WTC11 (cell line): ENCODE measurements at regions not wholly inside any gene's neighbourhood (a gene's known extent, or its start where the extent isn't known, plus 50 kb on each side); places are given as distances from the start of the nearest gene placed in this dataset.
A peak's percentile ranks its signal among the peaks of the same experiment; 100 is the strongest.

Source experiments
- ATAC-seq: fragments of 200-7000 bp; cut with Tn5 transposase; 2 replicates; pipeline ENCODE4 v1.10.0; 2021; ENCODE audit warnings: mild to moderate bottlenecking, moderate library complexity
- CTCF ChIA-PET: fragments of 300-600 bp; sonication (Branson Sonifier 250); formaldehyde crosslinking; loops from one replicate; lab custom pipeline; 2021; ENCODE audit warnings: antibody characterized with exemption; lab: Charles Lee
- POLR2A ChIA-PET: fragments of 350-600 bp; sonication (Branson Sonifier 250); formaldehyde crosslinking; loops from one replicate; lab custom pipeline; 2021; ENCODE audit warnings: antibody characterized with exemption; lab: Charles Lee
- DNase-seq: peaks from one replicate; pipeline ENCODE4 v3.0.0; 2021; ENCODE audit warnings: low spot score
- H3K27ac Mint-ChIP-seq: 2 replicates; pipeline ENCODE4 v1.8.0; 2021; ENCODE audit warnings: mixed read lengths
- H3K27me3 Mint-ChIP-seq: 2 replicates; pipeline ENCODE4 v1.8.0; 2021; ENCODE audit warnings: low read depth, mild to moderate bottlenecking, moderate library complexity, mixed read lengths
- H3K36me3 Mint-ChIP-seq: 2 replicates; pipeline ENCODE4 v1.8.0; 2021; ENCODE audit warnings: mixed read lengths
- H3K4me1 Mint-ChIP-seq: 2 replicates; pipeline ENCODE4 v1.8.0; 2022; ENCODE audit warnings: mixed read lengths
- H3K4me3 Mint-ChIP-seq: 2 replicates; pipeline ENCODE4 v1.8.0; 2021; ENCODE audit warnings: mild to moderate bottlenecking, moderate library complexity, mixed read lengths
- H3K9me3 Mint-ChIP-seq: 2 replicates; pipeline ENCODE4 v1.8.0; 2021; ENCODE audit warnings: mixed read lengths
- ATF1 ChIP-seq: sonication (generic); formaldehyde crosslinking; IDR thresholded peaks from 2 replicates; pipeline ENCODE4 v1.8.1; 2023; ENCODE audit warnings: mild to moderate bottlenecking, moderate library complexity, missing genetic modification reagents
- CBFB ChIP-seq: sonication (generic); formaldehyde crosslinking; IDR thresholded peaks from 2 replicates; pipeline ENCODE4 v1.8.1; 2022; ENCODE audit warnings: mild to moderate bottlenecking, low read depth, missing genetic modification reagents
- CREB1 ChIP-seq: sonication (generic); formaldehyde crosslinking; IDR thresholded peaks from 2 replicates; pipeline ENCODE4 v1.8.0; 2023; ENCODE audit warnings: mild to moderate bottlenecking, missing genetic modification reagents
- ELF4 ChIP-seq: sonication (generic); formaldehyde crosslinking; IDR thresholded peaks from 2 replicates; pipeline ENCODE4 v1.8.1; 2022; ENCODE audit warnings: low read depth, mild to moderate bottlenecking, moderate library complexity, missing genetic modification reagents
- ESRRA ChIP-seq: sonication (generic); formaldehyde crosslinking; IDR thresholded peaks from 2 replicates; pipeline ENCODE4 v1.8.1; 2022; ENCODE audit warnings: mild to moderate bottlenecking, missing genetic modification reagents, borderline replicate concordance
- TEAD1 ChIP-seq: sonication (generic); formaldehyde crosslinking; IDR thresholded peaks from 2 replicates; pipeline ENCODE4 v1.8.0; 2022; ENCODE audit warnings: mild to moderate bottlenecking, missing genetic modification reagents
- ZNF121 ChIP-seq: sonication (generic); formaldehyde crosslinking; IDR thresholded peaks from 2 replicates; pipeline ENCODE4 v1.8.0; 2023; ENCODE audit warnings: missing genetic modification reagents
- ZNF423 ChIP-seq: fragments of 250-450 bp; sonication (Bioruptor Pico); IDR thresholded peaks from 2 replicates; pipeline ENCODE4 v2.1.2; 2022; ENCODE audit warnings: mild to moderate bottlenecking, moderate library complexity
- TF ChIP-seq, protein P1 (sequence below): sonication (generic); formaldehyde crosslinking; IDR thresholded peaks from 2 replicates; pipeline ENCODE4 v1.8.1; 2022; ENCODE audit warnings: missing genetic modification reagents, borderline replicate concordance
- TF ChIP-seq, protein P2 (sequence below): sonication (generic); formaldehyde crosslinking; IDR thresholded peaks from 2 replicates; pipeline ENCODE4 v1.8.1; 2022; ENCODE audit warnings: low read depth, missing genetic modification reagents, borderline replicate concordance
- TF ChIP-seq, protein P3 (sequence below): sonication (generic); formaldehyde crosslinking; IDR thresholded peaks from 2 replicates; pipeline ENCODE4 v1.8.1; 2023; ENCODE audit warnings: mild to moderate bottlenecking, missing genetic modification reagents, borderline replicate concordance
- TF ChIP-seq, protein P4 (sequence below): sonication (generic); formaldehyde crosslinking; IDR thresholded peaks from 2 replicates; pipeline ENCODE4 v1.8.1; 2023; ENCODE audit warnings: mild to moderate bottlenecking, missing genetic modification reagents, moderate library complexity
- TF ChIP-seq, protein P5 (sequence below): sonication (generic); formaldehyde crosslinking; conservative IDR thresholded peaks from 2 replicates; pipeline ENCODE4 v1.8.1; 2022; ENCODE audit warnings: mild to moderate bottlenecking, missing genetic modification reagents
- TF ChIP-seq, protein P6 (sequence below): sonication (generic); formaldehyde crosslinking; conservative IDR thresholded peaks from 2 replicates; pipeline ENCODE4 v1.8.1; 2023; ENCODE audit warnings: mild to moderate bottlenecking, low read depth, missing genetic modification reagents, moderate library complexity
- TF ChIP-seq, protein P7 (sequence below): sonication (generic); formaldehyde crosslinking; IDR thresholded peaks from 2 replicates; pipeline ENCODE4 v1.8.0; 2022; ENCODE audit warnings: mild to moderate bottlenecking, missing genetic modification reagents

DNA sequence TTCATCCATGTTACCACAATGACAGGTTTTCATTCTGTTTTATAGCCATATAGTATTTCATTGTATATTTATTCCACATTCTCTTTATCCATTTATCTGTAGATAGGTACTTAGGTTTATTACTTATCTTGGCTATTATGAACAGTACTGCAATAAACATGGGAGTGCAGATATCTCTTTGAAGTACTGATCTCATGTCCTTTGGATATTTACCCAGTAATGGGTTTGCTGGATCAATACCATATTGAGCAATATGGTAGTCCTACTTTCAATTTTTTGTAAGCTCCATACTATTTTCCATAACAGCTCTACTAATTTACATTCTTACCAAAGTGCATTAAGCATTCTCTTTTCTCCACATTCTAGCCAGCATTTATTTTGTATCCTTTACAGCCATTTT is 235.8 kb upstream of the ALG10 start (continued):
- TF ChIP-seq, protein P1, sequence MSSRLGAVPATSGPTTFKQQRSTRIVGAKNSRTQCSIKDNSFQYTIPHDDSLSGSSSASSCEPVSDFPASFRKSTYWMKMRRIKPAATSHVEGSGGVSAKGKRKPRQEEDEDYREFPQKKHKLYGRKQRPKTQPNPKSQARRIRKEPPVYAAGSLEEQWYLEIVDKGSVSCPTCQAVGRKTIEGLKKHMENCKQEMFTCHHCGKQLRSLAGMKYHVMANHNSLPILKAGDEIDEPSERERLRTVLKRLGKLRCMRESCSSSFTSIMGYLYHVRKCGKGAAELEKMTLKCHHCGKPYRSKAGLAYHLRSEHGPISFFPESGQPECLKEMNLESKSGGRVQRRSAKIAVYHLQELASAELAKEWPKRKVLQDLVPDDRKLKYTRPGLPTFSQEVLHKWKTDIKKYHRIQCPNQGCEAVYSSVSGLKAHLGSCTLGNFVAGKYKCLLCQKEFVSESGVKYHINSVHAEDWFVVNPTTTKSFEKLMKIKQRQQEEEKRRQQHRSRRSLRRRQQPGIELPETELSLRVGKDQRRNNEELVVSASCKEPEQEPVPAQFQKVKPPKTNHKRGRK (CRISPR knock-in tag): no peak
- TF ChIP-seq, protein P2, sequence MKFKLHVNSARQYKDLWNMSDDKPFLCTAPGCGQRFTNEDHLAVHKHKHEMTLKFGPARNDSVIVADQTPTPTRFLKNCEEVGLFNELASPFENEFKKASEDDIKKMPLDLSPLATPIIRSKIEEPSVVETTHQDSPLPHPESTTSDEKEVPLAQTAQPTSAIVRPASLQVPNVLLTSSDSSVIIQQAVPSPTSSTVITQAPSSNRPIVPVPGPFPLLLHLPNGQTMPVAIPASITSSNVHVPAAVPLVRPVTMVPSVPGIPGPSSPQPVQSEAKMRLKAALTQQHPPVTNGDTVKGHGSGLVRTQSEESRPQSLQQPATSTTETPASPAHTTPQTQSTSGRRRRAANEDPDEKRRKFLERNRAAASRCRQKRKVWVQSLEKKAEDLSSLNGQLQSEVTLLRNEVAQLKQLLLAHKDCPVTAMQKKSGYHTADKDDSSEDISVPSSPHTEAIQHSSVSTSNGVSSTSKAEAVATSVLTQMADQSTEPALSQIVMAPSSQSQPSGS: no peak
- no peak for TF ChIP-seq CBFB (CRISPR knock-in tag)
- TF ChIP-seq, protein P3, sequence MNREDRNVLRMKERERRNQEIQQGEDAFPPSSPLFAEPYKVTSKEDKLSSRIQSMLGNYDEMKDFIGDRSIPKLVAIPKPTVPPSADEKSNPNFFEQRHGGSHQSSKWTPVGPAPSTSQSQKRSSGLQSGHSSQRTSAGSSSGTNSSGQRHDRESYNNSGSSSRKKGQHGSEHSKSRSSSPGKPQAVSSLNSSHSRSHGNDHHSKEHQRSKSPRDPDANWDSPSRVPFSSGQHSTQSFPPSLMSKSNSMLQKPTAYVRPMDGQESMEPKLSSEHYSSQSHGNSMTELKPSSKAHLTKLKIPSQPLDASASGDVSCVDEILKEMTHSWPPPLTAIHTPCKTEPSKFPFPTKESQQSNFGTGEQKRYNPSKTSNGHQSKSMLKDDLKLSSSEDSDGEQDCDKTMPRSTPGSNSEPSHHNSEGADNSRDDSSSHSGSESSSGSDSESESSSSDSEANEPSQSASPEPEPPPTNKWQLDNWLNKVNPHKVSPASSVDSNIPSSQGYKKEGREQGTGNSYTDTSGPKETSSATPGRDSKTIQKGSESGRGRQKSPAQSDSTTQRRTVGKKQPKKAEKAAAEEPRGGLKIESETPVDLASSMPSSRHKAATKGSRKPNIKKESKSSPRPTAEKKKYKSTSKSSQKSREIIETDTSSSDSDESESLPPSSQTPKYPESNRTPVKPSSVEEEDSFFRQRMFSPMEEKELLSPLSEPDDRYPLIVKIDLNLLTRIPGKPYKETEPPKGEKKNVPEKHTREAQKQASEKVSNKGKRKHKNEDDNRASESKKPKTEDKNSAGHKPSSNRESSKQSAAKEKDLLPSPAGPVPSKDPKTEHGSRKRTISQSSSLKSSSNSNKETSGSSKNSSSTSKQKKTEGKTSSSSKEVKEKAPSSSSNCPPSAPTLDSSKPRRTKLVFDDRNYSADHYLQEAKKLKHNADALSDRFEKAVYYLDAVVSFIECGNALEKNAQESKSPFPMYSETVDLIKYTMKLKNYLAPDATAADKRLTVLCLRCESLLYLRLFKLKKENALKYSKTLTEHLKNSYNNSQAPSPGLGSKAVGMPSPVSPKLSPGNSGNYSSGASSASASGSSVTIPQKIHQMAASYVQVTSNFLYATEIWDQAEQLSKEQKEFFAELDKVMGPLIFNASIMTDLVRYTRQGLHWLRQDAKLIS (CRISPR knock-in tag): no peak
- TF ChIP-seq, protein P4, sequence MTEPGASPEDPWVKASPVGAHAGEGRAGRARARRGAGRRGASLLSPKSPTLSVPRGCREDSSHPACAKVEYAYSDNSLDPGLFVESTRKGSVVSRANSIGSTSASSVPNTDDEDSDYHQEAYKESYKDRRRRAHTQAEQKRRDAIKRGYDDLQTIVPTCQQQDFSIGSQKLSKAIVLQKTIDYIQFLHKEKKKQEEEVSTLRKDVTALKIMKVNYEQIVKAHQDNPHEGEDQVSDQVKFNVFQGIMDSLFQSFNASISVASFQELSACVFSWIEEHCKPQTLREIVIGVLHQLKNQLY (CRISPR knock-in tag): no peak
- no peak for TF ChIP-seq ELF4
- TF ChIP-seq, protein P5, sequence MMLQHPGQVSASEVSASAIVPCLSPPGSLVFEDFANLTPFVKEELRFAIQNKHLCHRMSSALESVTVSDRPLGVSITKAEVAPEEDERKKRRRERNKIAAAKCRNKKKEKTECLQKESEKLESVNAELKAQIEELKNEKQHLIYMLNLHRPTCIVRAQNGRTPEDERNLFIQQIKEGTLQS: no peak
- no peak for TF ChIP-seq ESRRA (CRISPR knock-in tag)
- no peak for TF ChIP-seq CREB1 (CRISPR knock-in tag)
- no peak for TF ChIP-seq ZNF423 (CRISPR knock-in tag)

DNA sequence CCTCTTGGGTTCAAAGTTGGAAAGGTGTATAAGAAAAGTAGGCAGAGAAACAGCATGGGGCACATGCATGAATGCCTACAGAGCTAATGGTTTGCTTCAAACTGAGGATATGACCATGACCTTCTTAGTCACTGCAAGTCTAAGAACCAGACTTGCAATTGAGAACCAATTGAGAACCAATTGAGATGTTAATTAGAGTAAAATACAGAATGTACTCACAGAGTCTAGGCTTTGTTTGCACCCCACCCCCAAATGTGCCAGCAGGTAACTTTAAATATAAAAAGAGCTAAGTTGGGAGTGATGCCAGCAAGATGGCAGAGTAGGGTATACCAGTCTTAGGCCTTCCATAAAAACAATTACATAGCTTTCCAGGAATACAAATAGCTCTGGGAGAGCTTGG is 227.3 kb upstream of the ALG10 start:
- ATAC-seq (peak; percentile 59), DNase-seq (no peak)
- Mint-ChIP-seq H3K36me3 (peaks cover 7% of the 10 kb centered on the region), H3K27me3 (no peaks in the 10 kb centered on the region; the same call in 1 of the 2 replicates), H3K4me3 (no peak overlapping the region), H3K9me3 (peaks cover 47% of the 10 kb centered on the region), H3K4me1 (peaks cover 9% of the 10 kb centered on the region), H3K27ac (no peak overlapping the region)
- ChIA-PET CTCF (no interaction called here), POLR2A (no interaction called here)
- TF ChIP-seq, protein P6, sequence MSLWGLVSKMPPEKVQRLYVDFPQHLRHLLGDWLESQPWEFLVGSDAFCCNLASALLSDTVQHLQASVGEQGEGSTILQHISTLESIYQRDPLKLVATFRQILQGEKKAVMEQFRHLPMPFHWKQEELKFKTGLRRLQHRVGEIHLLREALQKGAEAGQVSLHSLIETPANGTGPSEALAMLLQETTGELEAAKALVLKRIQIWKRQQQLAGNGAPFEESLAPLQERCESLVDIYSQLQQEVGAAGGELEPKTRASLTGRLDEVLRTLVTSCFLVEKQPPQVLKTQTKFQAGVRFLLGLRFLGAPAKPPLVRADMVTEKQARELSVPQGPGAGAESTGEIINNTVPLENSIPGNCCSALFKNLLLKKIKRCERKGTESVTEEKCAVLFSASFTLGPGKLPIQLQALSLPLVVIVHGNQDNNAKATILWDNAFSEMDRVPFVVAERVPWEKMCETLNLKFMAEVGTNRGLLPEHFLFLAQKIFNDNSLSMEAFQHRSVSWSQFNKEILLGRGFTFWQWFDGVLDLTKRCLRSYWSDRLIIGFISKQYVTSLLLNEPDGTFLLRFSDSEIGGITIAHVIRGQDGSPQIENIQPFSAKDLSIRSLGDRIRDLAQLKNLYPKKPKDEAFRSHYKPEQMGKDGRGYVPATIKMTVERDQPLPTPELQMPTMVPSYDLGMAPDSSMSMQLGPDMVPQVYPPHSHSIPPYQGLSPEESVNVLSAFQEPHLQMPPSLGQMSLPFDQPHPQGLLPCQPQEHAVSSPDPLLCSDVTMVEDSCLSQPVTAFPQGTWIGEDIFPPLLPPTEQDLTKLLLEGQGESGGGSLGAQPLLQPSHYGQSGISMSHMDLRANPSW (CRISPR knock-in tag): no peak
- TF ChIP-seq, protein P2: no peak
- TF ChIP-seq, protein P7, sequence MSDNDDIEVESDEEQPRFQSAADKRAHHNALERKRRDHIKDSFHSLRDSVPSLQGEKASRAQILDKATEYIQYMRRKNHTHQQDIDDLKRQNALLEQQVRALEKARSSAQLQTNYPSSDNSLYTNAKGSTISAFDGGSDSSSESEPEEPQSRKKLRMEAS (CRISPR knock-in tag): no peak
- no peak for TF ChIP-seq ZNF121 (CRISPR knock-in tag)
- TF ChIP-seq TEAD1 (CRISPR knock-in tag): no peak
- no peak for TF ChIP-seq ATF1
- TF ChIP-seq, protein P4 (CRISPR knock-in tag): no peak
